Neural cell (in vitro differentiated cells): ENCODE measurements at regions not wholly inside any gene's neighbourhood (a gene's known extent, or its start where the extent isn't known, plus 50 kb on each side); places are given as distances from the start of the nearest gene placed in this dataset.
"Not testable (repeated sequence)": the region's sequence is repeated elsewhere in the genome, so short reads cannot be mapped to it uniquely, and the experiment has no call there.

Source experiments
- H2AFZ ChIP-seq: fragments of 200-600, 300-800 bp; sonication (generic), shearing (Covaris generic); 2 replicates; pipeline ENCODE4 v1.6.0; 2014; ENCODE audit warnings: low read depth, mild to moderate bottlenecking, antibody characterized with exemption, low read length, moderate library complexity
- H3F3A ChIP-seq: fragments of 200-600 bp; shearing (Covaris generic); 2 replicates; pipeline ENCODE4 v1.6.1; 2016; ENCODE audit warnings: mild to moderate bottlenecking, moderate library complexity, mixed read lengths, antibody characterized with exemption, low read length; ENCODE audit not compliant: insufficient read depth, poor library complexity, severe bottlenecking
- H3K27ac ChIP-seq: fragments of 200-600, 300-800 bp; sonication (generic), shearing (Covaris generic); 2 replicates; pipeline ENCODE4 v1.5.1; 2014; ENCODE audit warnings: mild to moderate bottlenecking, low read length, moderate library complexity
- H3K27me3 ChIP-seq: fragments of 300-800, 200-600 bp; sonication (generic), shearing (Covaris generic); 2 replicates; pipeline ENCODE4 v1.6.0; 2014; ENCODE audit warnings: mild to moderate bottlenecking, low read depth, low read length, moderate library complexity; ENCODE audit not compliant: insufficient read depth
- H3K36me3 ChIP-seq: fragments of 300-800, 200-600 bp; sonication (generic), shearing (Covaris generic); 2 replicates; pipeline ENCODE4 v1.5.1; 2014; ENCODE audit warnings: mild to moderate bottlenecking, antibody characterized with exemption, low read length, moderate library complexity; ENCODE audit not compliant: insufficient read depth
- H3K4me2 ChIP-seq: fragments of 300-800, 200-600 bp; sonication (generic), shearing (Covaris generic); 2 replicates; pipeline ENCODE4 v1.6.0; 2014; ENCODE audit warnings: mild to moderate bottlenecking, low read length
- H3K4me3 ChIP-seq: fragments of 300-800, 200-600 bp; sonication (generic), shearing (Covaris generic); 2 replicates; pipeline ENCODE4 v1.5.1; 2014; ENCODE audit warnings: mild to moderate bottlenecking, low read length, moderate library complexity
- H3K79me2 ChIP-seq: fragments of 200-600 bp; shearing (Covaris generic); replicated peaks from 2 replicates; pipeline ENCODE4 v1.6.0; 2014; ENCODE audit warnings: mild to moderate bottlenecking, low read length, moderate library complexity; ENCODE audit not compliant: insufficient read depth
- H3K9ac ChIP-seq: fragments of 300-800, 200-600 bp; sonication (generic), shearing (Covaris generic); 2 replicates; pipeline ENCODE4 v1.6.1; 2016; ENCODE audit warnings: mild to moderate bottlenecking, low read length, mixed read lengths
- H3K9me2 ChIP-seq: fragments of 200-600 bp; shearing (Covaris generic); 2 replicates; pipeline ENCODE4 v1.6.1; 2016; ENCODE audit warnings: mild to moderate bottlenecking, low read length, mixed read lengths; ENCODE audit not compliant: insufficient read depth
- H3K9me3 ChIP-seq: fragments of 200-600, 300-800 bp; sonication (generic), shearing (Covaris generic); 2 replicates; pipeline ENCODE4 v1.6.1; 2016; ENCODE audit warnings: mild to moderate bottlenecking, mixed run types, low read length, moderate library complexity, mixed read lengths
- H4K20me1 ChIP-seq: fragments of 200-600 bp; shearing (Covaris generic); 2 replicates; pipeline ENCODE4 v1.6.1; 2016; ENCODE audit warnings: mild to moderate bottlenecking, mixed run types; ENCODE audit not compliant: insufficient read depth
- EP300 ChIP-seq: fragments of 450-650 bp; conservative IDR thresholded peaks from 2 replicates; pipeline ENCODE4 v1.6.1; 2014; ENCODE audit warnings: antibody characterized with exemption, mild to moderate bottlenecking, moderate library complexity; ENCODE audit not compliant: poor library complexity, severe bottlenecking
- EZH2 ChIP-seq: fragments of 200-600, 300-800 bp; shearing (Covaris generic), sonication (generic); IDR thresholded peaks from 2 replicates; pipeline ENCODE4 v1.6.1; 2014; ENCODE audit warnings: antibody characterized with exemption, low read length, borderline replicate concordance, mild to moderate bottlenecking; ENCODE audit not compliant: insufficient read depth, poor library complexity, severe bottlenecking
- MXI1 ChIP-seq: fragments of 450-650 bp; conservative IDR thresholded peaks from 2 replicates; pipeline ENCODE4 v1.6.1; 2014; ENCODE audit warnings: antibody characterized with exemption, mild to moderate bottlenecking; ENCODE audit not compliant: poor library complexity, severe bottlenecking
- POLR2AphosphoS5 ChIP-seq: IDR thresholded peaks from 2 replicates; pipeline ENCODE4 v1.6.1; 2012
- RAD21 ChIP-seq: fragments of 450-650 bp; conservative IDR thresholded peaks from 2 replicates; pipeline ENCODE4 v1.6.1; 2014; ENCODE audit warnings: antibody characterized with exemption, mild to moderate bottlenecking, moderate library complexity
- SMC3 ChIP-seq: fragments of 450-650 bp; conservative IDR thresholded peaks from 2 replicates; pipeline ENCODE4 v1.6.1; 2014; ENCODE audit warnings: antibody characterized with exemption, mild to moderate bottlenecking, moderate library complexity; ENCODE audit not compliant: poor library complexity
- TAF1 ChIP-seq: IDR thresholded peaks from 2 replicates; pipeline ENCODE4 v1.6.1; 2012; ENCODE audit warnings: low read depth
- TF ChIP-seq, protein P1 (sequence below): IDR thresholded peaks from 2 replicates; pipeline ENCODE4 v1.6.1; 2012; ENCODE audit warnings: borderline replicate concordance
- TF ChIP-seq, protein P2 (sequence below): fragments of 450-650 bp; IDR thresholded peaks from 2 replicates; pipeline ENCODE4 v1.5.1; 2014; ENCODE audit warnings: antibody characterized with exemption, mild to moderate bottlenecking, moderate library complexity; ENCODE audit not compliant: poor library complexity, severe bottlenecking

DNA sequence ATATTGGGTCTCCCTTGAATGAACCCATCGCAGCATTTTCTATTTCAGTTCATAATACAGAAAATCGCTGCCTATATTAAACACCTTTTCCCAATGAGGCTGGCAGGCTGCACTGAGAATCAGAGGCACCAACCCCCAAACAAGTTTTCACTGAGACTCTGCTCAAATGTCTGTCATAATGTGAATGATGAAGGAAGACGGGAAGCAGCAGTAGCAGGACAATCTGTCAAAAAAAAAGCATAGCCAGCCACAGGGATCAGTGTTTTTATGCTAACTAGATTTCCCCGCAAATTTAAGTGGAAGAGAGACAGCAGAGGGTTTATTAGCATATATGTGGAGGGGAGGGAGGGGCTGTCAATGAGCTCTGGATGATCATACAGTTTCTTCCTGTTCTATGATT, 162.7 kb upstream of the PDE4D start:
- TF ChIP-seq EP300: peak; percentile 83
- TF ChIP-seq POLR2AphosphoS5: peak; percentile 44
- no peak for TF ChIP-seq TAF1
- peak overlapping the region; percentile 48 for H3K9ac ChIP-seq

DNA sequence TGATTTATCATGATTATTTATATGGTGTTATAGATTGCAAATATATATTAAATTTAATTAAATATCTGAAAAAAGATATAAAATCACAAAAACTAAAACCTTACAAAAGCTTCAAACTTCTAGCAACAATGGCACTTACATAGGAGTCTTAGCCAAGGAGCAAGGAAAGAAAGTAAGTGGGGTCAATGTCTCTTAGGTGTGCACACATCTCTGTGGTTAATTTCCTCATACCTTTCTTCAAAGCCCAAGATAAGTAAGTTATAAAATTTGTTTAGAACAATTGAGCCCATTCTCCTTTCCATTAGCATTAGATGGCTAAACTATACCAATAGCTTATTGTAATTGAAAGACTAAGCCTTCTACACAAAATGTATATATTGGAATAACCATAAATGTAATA, 161.6 kb upstream of the PDE4D start:
- H3F3A ChIP-seq: no peaks in the 10 kb centered on the region
- H3K27ac ChIP-seq: peak overlapping the region; percentile 82
- no peaks in the 10 kb centered on the region for H3K27me3 ChIP-seq
- no peaks in the 10 kb centered on the region for H3K79me2 ChIP-seq
- H4K20me1 ChIP-seq: no peaks in the 10 kb centered on the region
- no peak overlapping the region for H2AFZ ChIP-seq
- no peaks in the 10 kb centered on the region for H3K9me3 ChIP-seq
- peak overlapping the region; percentile 48 for H3K9ac ChIP-seq
- no peaks in the 10 kb centered on the region for H3K36me3 ChIP-seq
- TF ChIP-seq, protein P1, sequence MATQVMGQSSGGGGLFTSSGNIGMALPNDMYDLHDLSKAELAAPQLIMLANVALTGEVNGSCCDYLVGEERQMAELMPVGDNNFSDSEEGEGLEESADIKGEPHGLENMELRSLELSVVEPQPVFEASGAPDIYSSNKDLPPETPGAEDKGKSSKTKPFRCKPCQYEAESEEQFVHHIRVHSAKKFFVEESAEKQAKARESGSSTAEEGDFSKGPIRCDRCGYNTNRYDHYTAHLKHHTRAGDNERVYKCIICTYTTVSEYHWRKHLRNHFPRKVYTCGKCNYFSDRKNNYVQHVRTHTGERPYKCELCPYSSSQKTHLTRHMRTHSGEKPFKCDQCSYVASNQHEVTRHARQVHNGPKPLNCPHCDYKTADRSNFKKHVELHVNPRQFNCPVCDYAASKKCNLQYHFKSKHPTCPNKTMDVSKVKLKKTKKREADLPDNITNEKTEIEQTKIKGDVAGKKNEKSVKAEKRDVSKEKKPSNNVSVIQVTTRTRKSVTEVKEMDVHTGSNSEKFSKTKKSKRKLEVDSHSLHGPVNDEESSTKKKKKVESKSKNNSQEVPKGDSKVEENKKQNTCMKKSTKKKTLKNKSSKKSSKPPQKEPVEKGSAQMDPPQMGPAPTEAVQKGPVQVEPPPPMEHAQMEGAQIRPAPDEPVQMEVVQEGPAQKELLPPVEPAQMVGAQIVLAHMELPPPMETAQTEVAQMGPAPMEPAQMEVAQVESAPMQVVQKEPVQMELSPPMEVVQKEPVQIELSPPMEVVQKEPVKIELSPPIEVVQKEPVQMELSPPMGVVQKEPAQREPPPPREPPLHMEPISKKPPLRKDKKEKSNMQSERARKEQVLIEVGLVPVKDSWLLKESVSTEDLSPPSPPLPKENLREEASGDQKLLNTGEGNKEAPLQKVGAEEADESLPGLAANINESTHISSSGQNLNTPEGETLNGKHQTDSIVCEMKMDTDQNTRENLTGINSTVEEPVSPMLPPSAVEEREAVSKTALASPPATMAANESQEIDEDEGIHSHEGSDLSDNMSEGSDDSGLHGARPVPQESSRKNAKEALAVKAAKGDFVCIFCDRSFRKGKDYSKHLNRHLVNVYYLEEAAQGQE: no peak
- TF ChIP-seq RAD21 (no peak), EP300 (no peak), POLR2AphosphoS5 (no peak), EZH2 (no peak), TAF1 (no peak), MXI1 (no peak), SMC3 (no peak)
- TF ChIP-seq, protein P2, sequence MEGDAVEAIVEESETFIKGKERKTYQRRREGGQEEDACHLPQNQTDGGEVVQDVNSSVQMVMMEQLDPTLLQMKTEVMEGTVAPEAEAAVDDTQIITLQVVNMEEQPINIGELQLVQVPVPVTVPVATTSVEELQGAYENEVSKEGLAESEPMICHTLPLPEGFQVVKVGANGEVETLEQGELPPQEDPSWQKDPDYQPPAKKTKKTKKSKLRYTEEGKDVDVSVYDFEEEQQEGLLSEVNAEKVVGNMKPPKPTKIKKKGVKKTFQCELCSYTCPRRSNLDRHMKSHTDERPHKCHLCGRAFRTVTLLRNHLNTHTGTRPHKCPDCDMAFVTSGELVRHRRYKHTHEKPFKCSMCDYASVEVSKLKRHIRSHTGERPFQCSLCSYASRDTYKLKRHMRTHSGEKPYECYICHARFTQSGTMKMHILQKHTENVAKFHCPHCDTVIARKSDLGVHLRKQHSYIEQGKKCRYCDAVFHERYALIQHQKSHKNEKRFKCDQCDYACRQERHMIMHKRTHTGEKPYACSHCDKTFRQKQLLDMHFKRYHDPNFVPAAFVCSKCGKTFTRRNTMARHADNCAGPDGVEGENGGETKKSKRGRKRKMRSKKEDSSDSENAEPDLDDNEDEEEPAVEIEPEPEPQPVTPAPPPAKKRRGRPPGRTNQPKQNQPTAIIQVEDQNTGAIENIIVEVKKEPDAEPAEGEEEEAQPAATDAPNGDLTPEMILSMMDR: no peak
- no peak overlapping the region for H3K4me3 ChIP-seq
- no peak overlapping the region for H3K4me2 ChIP-seq
- no peaks in the 10 kb centered on the region for H3K9me2 ChIP-seq

More for the DNA sequence above, 162.7 kb upstream of the PDE4D start:
- no peak overlapping the region for H2AFZ ChIP-seq
- no peaks in the 10 kb centered on the region for H3K27me3 ChIP-seq
- no peaks in the 10 kb centered on the region for H3K79me2 ChIP-seq
- no peaks in the 10 kb centered on the region for H3K36me3 ChIP-seq
- H3K4me2 ChIP-seq: peak overlapping the region; percentile 12
- no peaks in the 10 kb centered on the region for H3F3A ChIP-seq
- H3K27ac ChIP-seq: peak overlapping the region; percentile 82
- H4K20me1 ChIP-seq: no peaks in the 10 kb centered on the region
- H3K4me3 ChIP-seq: peak overlapping the region; percentile 50
- no peaks in the 10 kb centered on the region for H3K9me2 ChIP-seq
- no peaks in the 10 kb centered on the region for H3K9me3 ChIP-seq

DNA sequence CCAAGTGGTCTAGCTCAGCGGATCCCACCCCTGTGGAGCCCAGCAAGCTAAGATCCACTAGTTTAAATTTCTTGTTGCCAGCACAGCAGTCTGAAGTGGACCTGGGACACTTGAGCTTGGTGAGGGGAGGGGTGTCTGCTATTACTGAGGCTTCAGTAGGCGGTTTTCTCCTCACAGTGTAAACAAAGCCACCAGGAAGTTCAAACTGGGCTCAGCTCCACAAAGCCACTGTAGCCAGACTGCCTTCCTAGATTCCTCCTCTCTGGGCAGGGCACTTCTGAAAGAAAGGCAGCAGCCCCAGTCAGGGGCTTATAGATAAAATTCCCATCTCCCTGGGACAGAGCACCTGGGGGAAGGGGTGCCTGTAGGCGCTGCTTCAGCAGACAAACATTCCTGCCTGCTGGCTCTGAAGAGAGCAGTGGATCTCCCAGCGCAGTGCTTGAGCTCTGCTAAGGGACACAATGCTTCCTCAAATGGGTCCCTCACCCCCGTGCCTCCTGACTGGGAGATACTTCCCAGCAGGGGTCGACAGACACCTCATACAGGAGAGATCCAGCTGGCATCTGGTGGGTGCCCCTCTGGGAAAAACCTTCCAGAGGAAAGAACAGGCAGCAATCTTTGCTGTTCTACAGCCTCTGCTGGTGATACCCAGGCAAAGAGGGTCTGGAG, 148.6 kb upstream of the PDE4D start:
- not testable (repeated sequence) for H3K79me2 ChIP-seq, H3K4me3 ChIP-seq, H3K9me2 ChIP-seq

DNA sequence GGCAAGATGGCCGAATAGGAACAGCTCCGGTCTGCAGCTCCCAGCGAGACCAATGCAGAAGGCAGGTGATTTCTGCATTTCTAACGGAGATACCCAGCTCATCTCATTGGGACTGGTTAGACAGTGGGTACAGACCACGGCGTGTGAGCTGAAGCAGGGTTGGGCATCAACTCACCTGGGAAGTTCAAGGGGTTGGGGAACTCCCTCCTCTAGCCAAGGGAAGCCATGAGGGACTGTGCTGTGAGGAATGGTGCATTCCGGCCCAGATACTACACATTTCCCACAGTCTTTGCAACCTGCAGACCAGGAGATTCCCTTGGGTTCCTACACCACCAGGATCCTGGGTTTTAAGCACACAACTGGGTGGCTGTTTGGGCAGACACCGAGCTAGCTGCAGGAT, 148.0 kb upstream of the PDE4D start:
- not testable (repeated sequence) for H3K27me3 ChIP-seq, H3K4me3 ChIP-seq, H2AFZ ChIP-seq, H3K4me2 ChIP-seq, H3K9ac ChIP-seq, H3F3A ChIP-seq, H3K9me3 ChIP-seq, H4K20me1 ChIP-seq, H3K27ac ChIP-seq, H3K79me2 ChIP-seq, H3K9me2 ChIP-seq, H3K36me3 ChIP-seq

More for the DNA sequence above, 148.6 kb upstream of the PDE4D start:
- H4K20me1 ChIP-seq, H3F3A ChIP-seq, H2AFZ ChIP-seq, H3K36me3 ChIP-seq, H3K27me3 ChIP-seq, H3K9me3 ChIP-seq, H3K27ac ChIP-seq, H3K4me2 ChIP-seq, H3K9ac ChIP-seq: not testable (repeated sequence)
